K562 (cell line): ENCODE measurements at regions not wholly inside any gene's neighbourhood (a gene's known extent, or its start where the extent isn't known, plus 50 kb on each side); places are given as distances from the start of the nearest gene placed in this dataset.

Source experiments
- FIP1L1 ChIP-seq: fragments of 200-400 bp; formaldehyde crosslinking; IDR thresholded peaks from 2 replicates; pipeline ENCODE4 v1.6.1; 2018; ENCODE audit warnings: mild to moderate bottlenecking, low read depth, low read length; ENCODE audit not compliant: poor library complexity, severe bottlenecking
- KLF10 ChIP-seq: fragments of 250-450 bp; sonication (Bioruptor Pico); IDR thresholded peaks from 2 replicates; pipeline ENCODE4 v1.6.1; 2021; ENCODE audit warnings: matching md5 sums
- PRPF4 ChIP-seq: fragments of 200-400 bp; formaldehyde crosslinking; IDR thresholded peaks from one replicate; pipeline ENCODE4 v1.6.1; 2017; ENCODE audit warnings: low read length, low read depth, mild to moderate bottlenecking; ENCODE audit not compliant: insufficient read depth, poor library complexity, severe bottlenecking
- SNAPC5 ChIP-seq: fragments of 250-450 bp; sonication (Bioruptor Pico); IDR thresholded peaks from 2 replicates; pipeline ENCODE4 v1.8.0; 2021; ENCODE audit warnings: moderate library complexity, mild to moderate bottlenecking, inconsistent platforms
- THRAP3 ChIP-seq: fragments of 450-650 bp; IDR thresholded peaks from 2 replicates; pipeline ENCODE4 v1.6.1; 2016; ENCODE audit warnings: mild to moderate bottlenecking, inconsistent platforms, borderline replicate concordance
- ZBTB33 ChIP-seq: sonication (generic); formaldehyde crosslinking; IDR thresholded peaks from 2 replicates; pipeline ENCODE4 v1.8.1; 2023; ENCODE audit warnings: mild to moderate bottlenecking, missing genetic modification reagents
- ZNF23 ChIP-seq: fragments of 250-450 bp; sonication (Bioruptor Pico); IDR thresholded peaks from 2 replicates; pipeline ENCODE4 v1.4.0; 2020; ENCODE audit warnings: mild to moderate bottlenecking
- ZNF263 ChIP-seq: sonication (generic); formaldehyde crosslinking; IDR thresholded peaks from 2 replicates; pipeline ENCODE4 v1.8.0; 2022; ENCODE audit warnings: mild to moderate bottlenecking, missing genetic modification reagents, borderline replicate concordance
- ZNF445 ChIP-seq: fragments of 250-450 bp; sonication (Bioruptor Pico); IDR thresholded peaks from 2 replicates; pipeline ENCODE4 v1.4.0; 2020; ENCODE audit warnings: low read depth, mild to moderate bottlenecking, moderate library complexity
- ZNF778 ChIP-seq: fragments of 450-650 bp; formaldehyde crosslinking; IDR thresholded peaks from 2 replicates; pipeline ENCODE4 v1.4.0; 2020; ENCODE audit warnings: mild to moderate bottlenecking, moderate library complexity
- TF ChIP-seq, protein P1 (sequence below): sonication (generic); formaldehyde crosslinking; IDR thresholded peaks from 2 replicates; pipeline ENCODE4 v1.8.1; 2023; ENCODE audit warnings: mild to moderate bottlenecking, missing genetic modification reagents
- TF ChIP-seq, protein P2 (sequence below): fragments of 250-450 bp; sonication (Bioruptor Pico); IDR thresholded peaks from 2 replicates; pipeline ENCODE4 v1.4.0; 2020; ENCODE audit warnings: mild to moderate bottlenecking, moderate library complexity

DNA sequence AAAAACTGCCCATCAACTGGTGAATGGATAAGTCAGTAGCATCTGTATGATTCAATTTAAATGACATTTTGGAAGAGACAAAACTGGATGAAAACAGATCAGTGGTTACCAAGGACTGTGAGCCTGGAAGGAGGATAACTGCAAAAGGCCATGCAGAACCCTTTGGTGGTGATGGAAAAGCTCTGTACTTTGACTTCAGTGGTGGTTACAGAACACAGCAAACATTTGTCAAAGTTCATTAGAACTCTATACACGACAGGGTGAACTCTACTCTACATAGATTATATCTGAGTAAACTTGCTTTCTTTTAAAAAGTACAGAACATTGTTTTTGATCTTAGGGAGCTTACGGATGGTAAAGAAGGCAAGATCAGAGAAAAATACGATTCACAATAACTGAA is 111.9 kb upstream of the HTR1E start (continued):
- TF ChIP-seq, protein P1, sequence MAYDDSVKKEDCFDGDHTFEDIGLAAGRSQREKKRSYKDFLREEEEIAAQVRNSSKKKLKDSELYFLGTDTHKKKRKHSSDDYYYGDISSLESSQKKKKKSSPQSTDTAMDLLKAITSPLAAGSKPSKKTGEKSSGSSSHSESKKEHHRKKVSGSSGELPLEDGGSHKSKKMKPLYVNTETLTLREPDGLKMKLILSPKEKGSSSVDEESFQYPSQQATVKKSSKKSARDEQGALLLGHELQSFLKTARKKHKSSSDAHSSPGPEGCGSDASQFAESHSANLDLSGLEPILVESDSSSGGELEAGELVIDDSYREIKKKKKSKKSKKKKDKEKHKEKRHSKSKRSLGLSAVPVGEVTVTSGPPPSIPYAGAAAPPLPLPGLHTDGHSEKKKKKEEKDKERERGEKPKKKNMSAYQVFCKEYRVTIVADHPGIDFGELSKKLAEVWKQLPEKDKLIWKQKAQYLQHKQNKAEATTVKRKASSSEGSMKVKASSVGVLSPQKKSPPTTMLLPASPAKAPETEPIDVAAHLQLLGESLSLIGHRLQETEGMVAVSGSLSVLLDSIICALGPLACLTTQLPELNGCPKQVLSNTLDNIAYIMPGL (CRISPR knock-in tag), result no peak
- no peak for TF ChIP-seq ZNF23 (CRISPR knock-in tag)
- no peak for TF ChIP-seq ZNF263 (CRISPR knock-in tag)
- TF ChIP-seq, protein P2, sequence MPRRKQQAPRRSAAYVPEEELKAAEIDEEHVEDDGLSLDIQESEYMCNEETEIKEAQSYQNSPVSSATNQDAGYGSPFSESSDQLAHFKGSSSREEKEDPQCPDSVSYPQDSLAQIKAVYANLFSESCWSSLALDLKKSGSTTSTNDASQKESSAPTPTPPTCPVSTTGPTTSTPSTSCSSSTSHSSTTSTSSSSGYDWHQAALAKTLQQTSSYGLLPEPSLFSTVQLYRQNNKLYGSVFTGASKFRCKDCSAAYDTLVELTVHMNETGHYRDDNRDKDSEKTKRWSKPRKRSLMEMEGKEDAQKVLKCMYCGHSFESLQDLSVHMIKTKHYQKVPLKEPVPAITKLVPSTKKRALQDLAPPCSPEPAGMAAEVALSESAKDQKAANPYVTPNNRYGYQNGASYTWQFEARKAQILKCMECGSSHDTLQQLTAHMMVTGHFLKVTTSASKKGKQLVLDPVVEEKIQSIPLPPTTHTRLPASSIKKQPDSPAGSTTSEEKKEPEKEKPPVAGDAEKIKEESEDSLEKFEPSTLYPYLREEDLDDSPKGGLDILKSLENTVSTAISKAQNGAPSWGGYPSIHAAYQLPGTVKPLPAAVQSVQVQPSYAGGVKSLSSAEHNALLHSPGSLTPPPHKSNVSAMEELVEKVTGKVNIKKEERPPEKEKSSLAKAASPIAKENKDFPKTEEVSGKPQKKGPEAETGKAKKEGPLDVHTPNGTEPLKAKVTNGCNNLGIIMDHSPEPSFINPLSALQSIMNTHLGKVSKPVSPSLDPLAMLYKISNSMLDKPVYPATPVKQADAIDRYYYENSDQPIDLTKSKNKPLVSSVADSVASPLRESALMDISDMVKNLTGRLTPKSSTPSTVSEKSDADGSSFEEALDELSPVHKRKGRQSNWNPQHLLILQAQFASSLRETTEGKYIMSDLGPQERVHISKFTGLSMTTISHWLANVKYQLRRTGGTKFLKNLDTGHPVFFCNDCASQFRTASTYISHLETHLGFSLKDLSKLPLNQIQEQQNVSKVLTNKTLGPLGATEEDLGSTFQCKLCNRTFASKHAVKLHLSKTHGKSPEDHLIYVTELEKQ (CRISPR knock-in tag), result no peak
- no peak for TF ChIP-seq ZNF778 (CRISPR knock-in tag)
- TF ChIP-seq ZNF445 (CRISPR knock-in tag), result no peak
- TF ChIP-seq FIP1L1, result no peak
- no peak for TF ChIP-seq SNAPC5
- TF ChIP-seq KLF10 (CRISPR knock-in tag), result no peak
- TF ChIP-seq THRAP3, result no peak
- TF ChIP-seq PRPF4, result no peak
- TF ChIP-seq ZBTB33, result no peak
